NB4 (cell line): ENCODE measurements at regions not wholly inside any gene's neighbourhood (a gene's known extent, or its start where the extent isn't known, plus 50 kb on each side); places are given as distances from the start of the nearest gene placed in this dataset.

Source experiments
- CTCF ChIP-seq: IDR thresholded peaks from one replicate; pipeline ENCODE4 v1.5.1; 2012; ENCODE audit warnings: low read depth, low read length
- POLR2A ChIP-seq: IDR thresholded peaks from 2 replicates; pipeline ENCODE4 v1.6.1; 2011; ENCODE audit warnings: mild to moderate bottlenecking; ENCODE audit not compliant: insufficient read length; ENCODE audit errors: extremely low read depth

GRCh38 chr18:73660931-73661856, 486.4 kb downstream of the FBXO15 start:
- TF ChIP-seq CTCF (no peak), POLR2A (no peak)
